GM18867 (cell line): ENCODE measurements at regions not wholly inside any gene's neighbourhood (a gene's known extent, or its start where the extent isn't known, plus 50 kb on each side); places are given as distances from the start of the nearest gene placed in this dataset.

Experiments
- ATAC-seq: cut with Tn5 transposase; IDR thresholded peaks from one replicate; pipeline ENCODE4 v1.9.1; 2021; ENCODE audit warnings: mild to moderate bottlenecking, moderate library complexity; ENCODE audit not compliant: unreplicated experiment

DNA sequence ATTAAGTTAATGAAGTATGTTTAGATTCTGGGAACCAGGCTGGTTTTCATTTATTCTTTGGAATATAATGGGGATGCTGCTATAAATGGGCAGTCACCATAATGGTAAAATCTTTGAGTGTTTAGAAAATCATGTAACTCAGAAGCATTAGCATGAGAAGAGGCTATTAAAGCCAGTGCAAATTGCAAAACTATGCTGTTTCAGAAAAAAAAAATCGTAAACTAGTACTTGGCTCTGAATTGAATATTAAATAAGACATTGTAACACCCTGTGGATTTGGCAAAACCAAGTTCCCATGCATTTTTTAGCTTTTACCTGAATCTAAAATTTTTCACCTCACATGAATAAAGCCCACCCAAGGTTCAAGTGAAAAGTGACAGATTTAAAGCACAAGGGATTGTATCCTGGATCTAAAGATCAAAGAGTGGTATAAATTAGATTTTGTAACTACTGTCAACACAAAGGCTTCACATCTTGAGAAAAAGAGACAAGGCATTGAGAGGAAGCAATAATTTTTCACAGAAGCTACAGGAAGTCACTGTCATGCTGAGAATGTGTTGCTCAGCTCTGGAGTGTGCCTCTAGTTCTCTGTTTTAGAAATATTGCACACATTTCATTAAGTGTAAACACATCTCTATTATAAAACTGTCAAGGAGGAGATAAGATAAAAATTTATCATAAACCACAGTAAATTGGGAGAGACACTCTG is 142.2 kb downstream of the ABCA8 start:
- no peak for ATAC-seq

DNA sequence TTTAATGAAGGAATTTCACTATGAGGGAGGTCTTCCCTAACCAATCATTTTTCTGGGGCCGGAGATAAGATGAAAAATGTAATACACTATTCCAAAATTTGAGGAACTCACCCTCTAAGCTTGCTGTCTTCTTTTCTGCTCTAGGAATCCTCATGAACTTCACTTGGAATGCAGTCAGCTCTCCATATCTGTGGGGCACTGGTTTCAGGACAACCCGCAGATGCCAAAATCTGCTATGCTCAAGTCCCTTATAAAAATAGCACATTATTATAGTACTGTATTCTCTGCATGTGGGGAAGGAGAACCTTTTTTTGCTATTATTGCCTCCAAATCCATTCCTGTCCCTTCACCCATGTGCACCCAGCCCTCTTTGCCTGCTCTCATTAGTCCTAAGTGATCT is 146.0 kb downstream of the ABCA8 start:
- ATAC-seq = no peak

- no peak for ATAC-seq
These were observed 147.0 kb downstream of the ABCA8 start for GRCh38 chr17:68807998-68808772.

DNA sequence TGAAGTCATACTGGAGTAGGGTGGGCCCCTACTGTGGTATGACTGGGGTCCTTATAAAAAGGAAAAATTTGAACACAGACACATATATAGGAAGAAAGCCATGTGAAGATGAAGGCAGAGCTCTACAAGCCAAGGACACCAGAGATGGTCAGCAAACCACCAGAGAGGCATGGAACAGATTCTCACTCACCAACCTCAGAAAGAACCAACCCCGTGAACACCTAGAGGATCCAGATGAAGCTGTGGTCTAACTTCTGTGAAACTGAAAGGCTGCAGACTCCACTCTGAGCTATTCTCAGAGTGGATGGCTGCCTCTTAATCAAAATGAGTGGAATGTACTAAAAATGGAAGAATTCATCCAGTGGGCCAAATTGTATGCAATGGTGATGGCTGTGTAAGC is 149.6 kb downstream of the ABCA8 start:
- ATAC-seq = no peak

GRCh38 chr17:68804777-68805520 is 150.2 kb downstream of the ABCA8 start:
- ATAC-seq = no peak

- ATAC-seq = no peak
These were observed 151.8 kb downstream of the ABCA8 start for GRCh38 chr17:68803164-68803929.

GRCh38 chr17:68801335-68802247 is 153.6 kb downstream of the ABCA8 start:
- no peak for ATAC-seq

GRCh38 chr17:68800751-68801150 is 154.4 kb downstream of the ABCA8 start:
- ATAC-seq = no peak

- ATAC-seq = no peak
These were observed 160.4 kb downstream of the ABCA8 start for GRCh38 chr17:68794636-68795434.

GRCh38 chr17:68792873-68793272 is 162.3 kb downstream of the ABCA8 start:
- ATAC-seq = no peak

- no peak for ATAC-seq
These were observed 163.0 kb downstream of the ABCA8 start for GRCh38 chr17:68792042-68792685.

DNA sequence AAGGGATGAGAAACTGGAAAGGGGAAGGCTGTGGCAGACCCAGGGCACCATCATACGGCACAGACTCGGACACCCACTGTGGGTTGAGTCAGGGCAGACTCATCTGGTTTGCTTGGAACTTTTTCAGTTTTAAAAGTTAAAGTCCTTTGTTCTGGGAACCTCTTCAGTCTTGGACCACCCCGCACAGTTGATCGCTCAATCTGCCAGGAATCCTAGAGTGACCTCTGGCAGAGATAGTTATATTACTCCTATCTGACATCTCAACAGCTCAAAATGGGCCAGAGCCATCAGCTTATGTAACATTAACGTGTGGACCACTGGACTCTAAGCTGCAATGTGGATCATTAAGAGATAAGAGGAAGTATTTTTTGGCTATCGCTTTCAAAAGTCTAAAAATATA is 164.3 kb downstream of the ABCA8 start:
- ATAC-seq = no peak

GRCh38 chr17:68790492-68790891 is 164.7 kb downstream of the ABCA8 start:
- ATAC-seq = no peak

DNA sequence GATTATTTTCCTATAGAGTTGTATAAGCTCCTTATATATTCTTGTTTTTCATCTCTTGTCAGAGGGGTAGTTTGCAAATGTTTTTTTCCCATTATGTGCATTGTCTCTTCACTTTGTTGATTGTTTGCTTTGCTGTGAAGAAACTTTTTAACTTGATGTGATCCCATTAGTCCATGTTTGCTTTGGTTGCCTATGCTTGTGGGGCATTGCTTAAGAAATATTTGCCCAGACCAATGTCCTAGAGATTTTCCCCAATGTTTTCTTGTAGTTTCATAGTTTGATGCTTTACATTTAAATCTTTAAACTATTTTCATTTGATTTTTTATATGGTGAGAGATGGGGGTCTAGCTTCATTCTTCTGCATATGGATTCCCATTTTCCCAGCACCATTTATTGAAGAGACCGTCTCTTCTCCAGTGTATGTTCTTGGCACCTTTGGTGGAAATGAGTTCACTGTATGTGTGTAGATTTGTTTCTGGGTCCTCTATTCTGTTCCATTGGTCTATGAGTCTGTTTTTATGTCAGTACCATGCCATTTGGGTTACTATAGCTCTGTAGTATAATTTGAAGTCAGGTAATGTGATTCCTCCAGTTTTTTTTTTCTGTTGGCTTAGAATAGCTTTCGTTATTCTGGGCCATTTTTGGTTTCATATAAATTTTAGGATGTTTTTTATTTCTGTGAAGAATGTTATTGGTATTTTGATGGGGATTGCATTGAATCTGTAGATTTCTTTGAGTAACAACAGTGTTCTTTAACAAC is 165.8 kb downstream of the ABCA8 start:
- no peak for ATAC-seq

GRCh38 chr17:68785565-68786486 is 169.4 kb downstream of the ABCA8 start:
- no peak for ATAC-seq

- ATAC-seq = no peak
These were observed 170.8 kb downstream of the ABCA8 start for GRCh38 chr17:68784431-68784830.

DNA sequence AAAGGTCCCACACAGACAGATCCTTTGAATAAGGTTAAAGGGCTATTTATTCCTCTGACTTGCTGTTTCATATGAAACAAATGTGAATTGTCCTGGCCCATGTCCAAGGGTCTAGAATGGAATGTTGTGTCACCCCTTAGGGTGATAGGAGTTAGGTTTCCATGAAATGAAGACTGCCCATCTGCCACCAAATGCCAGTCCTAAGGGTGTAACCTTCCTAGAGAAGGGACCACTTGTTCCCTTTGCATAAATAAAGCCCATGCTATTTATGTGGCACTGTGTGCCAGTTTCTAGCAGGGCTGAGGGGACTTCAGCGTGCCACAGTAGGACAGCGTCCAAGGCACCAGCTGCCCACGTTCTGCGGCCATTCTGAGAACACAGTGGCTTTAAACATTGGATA is 171.3 kb downstream of the ABCA8 start:
- no peak for ATAC-seq
